WTC11 (cell line): ENCODE measurements at regions not wholly inside any gene's neighbourhood (a gene's known extent, or its start where the extent isn't known, plus 50 kb on each side); places are given as distances from the start of the nearest gene placed in this dataset.

Experiments
- ATAC-seq: fragments of 200-7000 bp; cut with Tn5 transposase; 2 replicates; pipeline ENCODE4 v1.10.0; 2021; ENCODE audit warnings: mild to moderate bottlenecking, moderate library complexity
- CTCF ChIA-PET: fragments of 300-600 bp; sonication (Branson Sonifier 250); formaldehyde crosslinking; loops from one replicate; lab custom pipeline; 2021; ENCODE audit warnings: antibody characterized with exemption; lab: Charles Lee
- POLR2A ChIA-PET: fragments of 350-600 bp; sonication (Branson Sonifier 250); formaldehyde crosslinking; loops from one replicate; lab custom pipeline; 2021; ENCODE audit warnings: antibody characterized with exemption; lab: Charles Lee
- DNase-seq: peaks from one replicate; pipeline ENCODE4 v3.0.0; 2021; ENCODE audit warnings: low spot score
- H3K27ac Mint-ChIP-seq: 2 replicates; pipeline ENCODE4 v1.8.0; 2021; ENCODE audit warnings: mixed read lengths
- H3K27me3 Mint-ChIP-seq: 2 replicates; pipeline ENCODE4 v1.8.0; 2021; ENCODE audit warnings: low read depth, mild to moderate bottlenecking, moderate library complexity, mixed read lengths
- H3K36me3 Mint-ChIP-seq: 2 replicates; pipeline ENCODE4 v1.8.0; 2021; ENCODE audit warnings: mixed read lengths
- H3K4me1 Mint-ChIP-seq: 2 replicates; pipeline ENCODE4 v1.8.0; 2022; ENCODE audit warnings: mixed read lengths
- H3K4me3 Mint-ChIP-seq: 2 replicates; pipeline ENCODE4 v1.8.0; 2021; ENCODE audit warnings: mild to moderate bottlenecking, moderate library complexity, mixed read lengths
- H3K9me3 Mint-ChIP-seq: 2 replicates; pipeline ENCODE4 v1.8.0; 2021; ENCODE audit warnings: mixed read lengths
- CBFB ChIP-seq: sonication (generic); formaldehyde crosslinking; IDR thresholded peaks from 2 replicates; pipeline ENCODE4 v1.8.1; 2022; ENCODE audit warnings: mild to moderate bottlenecking, low read depth, missing genetic modification reagents
- CTCF ChIP-seq: fragments of 200-600 bp; IDR thresholded peaks from 2 replicates; pipeline ENCODE4 v1.8.0; 2022; ENCODE audit warnings: antibody characterized with exemption
- FOXK1 ChIP-seq: sonication (generic); formaldehyde crosslinking; IDR thresholded peaks from 2 replicates; pipeline ENCODE4 v1.8.0; 2022; ENCODE audit warnings: mild to moderate bottlenecking, moderate library complexity, missing genetic modification reagents
- FOXP1 ChIP-seq: sonication (generic); formaldehyde crosslinking; IDR thresholded peaks from 2 replicates; pipeline ENCODE4 v1.8.0; 2022; ENCODE audit warnings: missing genetic modification reagents, mild to moderate bottlenecking, moderate library complexity, borderline replicate concordance
- FOXP4 ChIP-seq: sonication (generic); formaldehyde crosslinking; IDR thresholded peaks from 2 replicates; pipeline ENCODE4 v1.8.0; 2022; ENCODE audit warnings: mild to moderate bottlenecking, missing genetic modification reagents
- GRHL2 ChIP-seq: fragments of 250-450 bp; sonication (Bioruptor Pico); IDR thresholded peaks from 2 replicates; pipeline ENCODE4 v1.8.0; 2022; ENCODE audit warnings: mild to moderate bottlenecking, moderate library complexity; ENCODE audit not compliant: insufficient replicate concordance, severe bottlenecking
- IRF2 ChIP-seq: sonication (generic); formaldehyde crosslinking; IDR thresholded peaks from 2 replicates; pipeline ENCODE4 v1.8.0; 2022; ENCODE audit warnings: low read depth, missing genetic modification reagents, borderline replicate concordance
- MYBL2 ChIP-seq: sonication (generic); formaldehyde crosslinking; IDR thresholded peaks from 2 replicates; pipeline ENCODE4 v1.8.1; 2023; ENCODE audit warnings: mild to moderate bottlenecking, moderate library complexity, missing genetic modification reagents
- NFYB ChIP-seq: sonication (generic); formaldehyde crosslinking; conservative IDR thresholded peaks from 2 replicates; pipeline ENCODE4 v1.8.0; 2022; ENCODE audit warnings: low read depth, missing genetic modification reagents
- OVOL2 ChIP-seq: fragments of 250-450 bp; sonication (Bioruptor Pico); IDR thresholded peaks from 2 replicates; pipeline ENCODE4 v1.9.0; 2021; ENCODE audit warnings: mild to moderate bottlenecking, borderline replicate concordance
- RELA ChIP-seq: sonication (generic); formaldehyde crosslinking; IDR thresholded peaks from 2 replicates; pipeline ENCODE4 v1.8.1; 2022; ENCODE audit warnings: missing genetic modification reagents, mild to moderate bottlenecking, borderline replicate concordance
- SOX15 ChIP-seq: fragments of 250-450 bp; sonication (Bioruptor Pico); IDR thresholded peaks from 2 replicates; pipeline ENCODE4 v1.9.0; 2021; ENCODE audit warnings: mild to moderate bottlenecking
- SP1 ChIP-seq: sonication (generic); formaldehyde crosslinking; conservative IDR thresholded peaks from 2 replicates; pipeline ENCODE4 v1.8.1; 2022; ENCODE audit warnings: missing genetic modification reagents
- TCF7 ChIP-seq: sonication (generic); formaldehyde crosslinking; IDR thresholded peaks from 2 replicates; pipeline ENCODE4 v1.8.0; 2022; ENCODE audit warnings: mild to moderate bottlenecking, low read depth, missing genetic modification reagents, moderate library complexity
- USF1 ChIP-seq: sonication (generic); formaldehyde crosslinking; IDR thresholded peaks from 2 replicates; pipeline ENCODE4 v1.8.0; 2022; ENCODE audit warnings: mild to moderate bottlenecking, missing genetic modification reagents
- ZNF263 ChIP-seq: sonication (generic); formaldehyde crosslinking; IDR thresholded peaks from 2 replicates; pipeline ENCODE4 v1.8.1; 2022; ENCODE audit warnings: low read depth, mild to moderate bottlenecking, moderate library complexity, missing genetic modification reagents
- ZNF281 ChIP-seq: sonication (generic); formaldehyde crosslinking; IDR thresholded peaks from 2 replicates; pipeline ENCODE4 v1.8.0; 2023; ENCODE audit warnings: mild to moderate bottlenecking, missing genetic modification reagents
- ZNF317 ChIP-seq: sonication (generic); formaldehyde crosslinking; IDR thresholded peaks from 2 replicates; pipeline ENCODE4 v1.8.1; 2023; ENCODE audit warnings: low read depth, mild to moderate bottlenecking, moderate library complexity, missing genetic modification reagents, borderline replicate concordance
- ZNF425 ChIP-seq: fragments of 250-450 bp; sonication (Bioruptor Pico); conservative IDR thresholded peaks from 2 replicates; pipeline ENCODE4 v1.9.0; 2021; ENCODE audit warnings: mild to moderate bottlenecking
- ZNF671 ChIP-seq: fragments of 250-450 bp; sonication (Bioruptor Pico); IDR thresholded peaks from 2 replicates; pipeline ENCODE4 v1.8.0; 2021; ENCODE audit warnings: mild to moderate bottlenecking
- TF ChIP-seq, protein P1 (sequence below): sonication (generic); formaldehyde crosslinking; IDR thresholded peaks from 2 replicates; pipeline ENCODE4 v1.8.0; 2022; ENCODE audit warnings: mild to moderate bottlenecking, missing genetic modification reagents
- TF ChIP-seq, protein P2 (sequence below): sonication (generic); formaldehyde crosslinking; IDR thresholded peaks from 2 replicates; pipeline ENCODE4 v1.8.1; 2023; ENCODE audit warnings: mild to moderate bottlenecking, missing genetic modification reagents

GRCh38 chr4:58653251-58653650, 1543.1 kb upstream of the IGFBP7 start:
- no peaks in the 10 kb centered on the region for H3K4me1 Mint-ChIP-seq
- POLR2A ChIA-PET, result no interaction called here
- H3K36me3 Mint-ChIP-seq, result peaks cover 32% of the 10 kb centered on the region
- peak overlapping the region; percentile 5; the same call in 1 of the 2 replicates for H3K27ac Mint-ChIP-seq
- TF ChIP-seq SP1 (CRISPR knock-in tag), result no peak
- TF ChIP-seq GRHL2 (CRISPR knock-in tag), result no peak
- TF ChIP-seq NFYB (CRISPR knock-in tag), result no peak
- TF ChIP-seq IRF2 (CRISPR knock-in tag), result no peak
- no peak for TF ChIP-seq FOXP1 (CRISPR knock-in tag)
- no peak for TF ChIP-seq FOXK1
- TF ChIP-seq SOX15 (CRISPR knock-in tag), result no peak
- no peak for TF ChIP-seq RELA (CRISPR knock-in tag)
- TF ChIP-seq, protein P1, sequence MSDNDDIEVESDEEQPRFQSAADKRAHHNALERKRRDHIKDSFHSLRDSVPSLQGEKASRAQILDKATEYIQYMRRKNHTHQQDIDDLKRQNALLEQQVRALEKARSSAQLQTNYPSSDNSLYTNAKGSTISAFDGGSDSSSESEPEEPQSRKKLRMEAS (CRISPR knock-in tag), result no peak
- no peak for TF ChIP-seq FOXP4 (CRISPR knock-in tag)
- no peak for TF ChIP-seq OVOL2 (CRISPR knock-in tag)
- no peak for TF ChIP-seq ZNF281 (CRISPR knock-in tag)
- TF ChIP-seq USF1 (CRISPR knock-in tag), result no peak
- DNase-seq (no peak), ATAC-seq (no peak)
- CTCF ChIA-PET, result no interaction called here
- H3K9me3 Mint-ChIP-seq, result peaks cover 51% of the 10 kb centered on the region
- H3K4me3 Mint-ChIP-seq, result no peak overlapping the region
- no peaks in the 10 kb centered on the region for H3K27me3 Mint-ChIP-seq

- POLR2A ChIA-PET, result no interaction called here
- H3K9me3 Mint-ChIP-seq, result peaks cover 15% of the 10 kb centered on the region
- DNase-seq (no peak), ATAC-seq (no peak)
- no peaks in the 10 kb centered on the region for H3K27me3 Mint-ChIP-seq
- no peaks in the 10 kb centered on the region for H3K4me1 Mint-ChIP-seq
- H3K4me3 Mint-ChIP-seq, result no peak overlapping the region
- no peaks in the 10 kb centered on the region for H3K36me3 Mint-ChIP-seq
- CTCF ChIA-PET, result no interaction called here
- no peak overlapping the region for H3K27ac Mint-ChIP-seq
- TF ChIP-seq MYBL2 (CRISPR knock-in tag) (no peak), FOXK1 (no peak), ZNF671 (CRISPR knock-in tag) (no peak), CTCF (no peak), FOXP1 (CRISPR knock-in tag) (no peak), CBFB (CRISPR knock-in tag) (no peak), ZNF425 (CRISPR knock-in tag) (no peak), TCF7 (CRISPR knock-in tag) (no peak), ZNF263 (CRISPR knock-in tag) (no peak), ZNF317 (CRISPR knock-in tag) (no peak)
- TF ChIP-seq, protein P2, sequence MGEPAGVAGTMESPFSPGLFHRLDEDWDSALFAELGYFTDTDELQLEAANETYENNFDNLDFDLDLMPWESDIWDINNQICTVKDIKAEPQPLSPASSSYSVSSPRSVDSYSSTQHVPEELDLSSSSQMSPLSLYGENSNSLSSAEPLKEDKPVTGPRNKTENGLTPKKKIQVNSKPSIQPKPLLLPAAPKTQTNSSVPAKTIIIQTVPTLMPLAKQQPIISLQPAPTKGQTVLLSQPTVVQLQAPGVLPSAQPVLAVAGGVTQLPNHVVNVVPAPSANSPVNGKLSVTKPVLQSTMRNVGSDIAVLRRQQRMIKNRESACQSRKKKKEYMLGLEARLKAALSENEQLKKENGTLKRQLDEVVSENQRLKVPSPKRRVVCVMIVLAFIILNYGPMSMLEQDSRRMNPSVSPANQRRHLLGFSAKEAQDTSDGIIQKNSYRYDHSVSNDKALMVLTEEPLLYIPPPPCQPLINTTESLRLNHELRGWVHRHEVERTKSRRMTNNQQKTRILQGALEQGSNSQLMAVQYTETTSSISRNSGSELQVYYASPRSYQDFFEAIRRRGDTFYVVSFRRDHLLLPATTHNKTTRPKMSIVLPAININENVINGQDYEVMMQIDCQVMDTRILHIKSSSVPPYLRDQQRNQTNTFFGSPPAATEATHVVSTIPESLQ (CRISPR knock-in tag), result no peak
Measured at GRCh38 chr4:58649226-58649625, 1539.0 kb upstream of the IGFBP7 start.
